Stromal cell of bone marrow (primary cell): ENCODE measurements at regions not wholly inside any gene's neighbourhood (a gene's known extent, or its start where the extent isn't known, plus 50 kb on each side); places are given as distances from the start of the nearest gene placed in this dataset.
"Not testable (repeated sequence)": the region's sequence is repeated elsewhere in the genome, so short reads cannot be mapped to it uniquely, and the experiment has no call there.

ENCODE experiments used
- DNase-seq: peaks from one replicate; pipeline ENCODE4 v3.0.0-alpha.2; 2012; ENCODE audit warnings: low read depth

DNA sequence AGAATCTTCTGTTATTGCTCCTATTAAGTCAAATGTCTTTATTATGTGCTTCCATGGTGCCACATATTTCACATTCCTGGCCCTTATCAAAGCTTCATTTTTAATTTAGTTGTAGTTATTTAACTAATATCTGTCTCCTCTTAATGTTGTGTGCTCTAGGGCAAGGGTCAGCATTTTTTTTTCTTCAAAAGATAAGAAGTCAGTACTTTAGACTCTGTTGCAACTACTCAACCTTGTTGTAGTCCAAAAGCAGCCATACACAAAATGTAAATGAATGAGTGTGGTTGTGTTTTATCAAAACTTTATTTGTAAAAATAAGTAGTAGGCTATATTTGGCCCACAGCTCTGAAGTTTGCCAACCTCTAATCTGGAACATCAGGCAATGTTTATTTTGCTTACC, 394.7 kb upstream of the CBLB start:
- DNase-seq, result no peak

GRCh38 chr3:106265704-106266103, 396.9 kb upstream of the CBLB start:
- DNase-seq, result no peak

GRCh38 chr3:106268696-106269095, 399.9 kb upstream of the CBLB start:
- no peak for DNase-seq

DNA sequence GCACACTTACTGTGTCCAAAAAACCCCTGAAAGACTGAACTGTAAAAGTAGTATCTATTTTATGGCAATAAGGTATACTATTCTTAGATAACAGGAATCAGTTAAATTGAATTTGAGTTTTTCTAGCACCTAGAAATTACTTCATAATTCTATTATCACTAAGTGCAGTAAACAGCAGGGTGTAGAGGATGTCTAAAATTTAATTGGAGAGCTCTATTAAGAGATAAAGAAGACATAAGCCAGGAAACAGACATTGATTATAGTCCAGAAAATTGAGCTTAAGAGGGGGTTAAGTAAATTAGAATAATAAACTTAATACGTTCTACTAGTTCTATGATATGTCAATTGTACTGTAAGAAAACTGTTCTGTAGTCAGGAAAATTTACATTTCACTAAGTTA, 403.5 kb upstream of the CBLB start:
- no peak for DNase-seq

GRCh38 chr3:106275592-106275991, 406.8 kb upstream of the CBLB start:
- DNase-seq, result no peak

DNA sequence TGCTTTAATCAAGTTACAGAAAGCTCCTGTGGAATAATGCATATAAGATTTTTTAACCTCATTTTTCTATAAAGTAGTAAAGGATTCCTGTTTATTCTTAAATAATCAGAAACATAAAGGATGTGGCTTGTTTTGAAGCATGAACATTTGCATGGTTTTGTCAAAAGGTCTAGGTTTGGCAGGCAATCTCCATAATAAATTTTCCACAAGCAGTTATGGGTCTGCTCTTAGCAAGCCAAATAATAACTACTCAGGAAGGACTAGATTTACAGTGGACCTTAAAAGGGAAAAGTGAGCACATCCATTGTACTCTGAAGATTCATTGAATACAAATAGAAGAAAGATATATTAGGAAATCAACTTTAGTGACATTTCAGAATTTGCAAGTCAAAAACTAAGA, 407.3 kb upstream of the CBLB start:
- DNase-seq, result no peak

DNA sequence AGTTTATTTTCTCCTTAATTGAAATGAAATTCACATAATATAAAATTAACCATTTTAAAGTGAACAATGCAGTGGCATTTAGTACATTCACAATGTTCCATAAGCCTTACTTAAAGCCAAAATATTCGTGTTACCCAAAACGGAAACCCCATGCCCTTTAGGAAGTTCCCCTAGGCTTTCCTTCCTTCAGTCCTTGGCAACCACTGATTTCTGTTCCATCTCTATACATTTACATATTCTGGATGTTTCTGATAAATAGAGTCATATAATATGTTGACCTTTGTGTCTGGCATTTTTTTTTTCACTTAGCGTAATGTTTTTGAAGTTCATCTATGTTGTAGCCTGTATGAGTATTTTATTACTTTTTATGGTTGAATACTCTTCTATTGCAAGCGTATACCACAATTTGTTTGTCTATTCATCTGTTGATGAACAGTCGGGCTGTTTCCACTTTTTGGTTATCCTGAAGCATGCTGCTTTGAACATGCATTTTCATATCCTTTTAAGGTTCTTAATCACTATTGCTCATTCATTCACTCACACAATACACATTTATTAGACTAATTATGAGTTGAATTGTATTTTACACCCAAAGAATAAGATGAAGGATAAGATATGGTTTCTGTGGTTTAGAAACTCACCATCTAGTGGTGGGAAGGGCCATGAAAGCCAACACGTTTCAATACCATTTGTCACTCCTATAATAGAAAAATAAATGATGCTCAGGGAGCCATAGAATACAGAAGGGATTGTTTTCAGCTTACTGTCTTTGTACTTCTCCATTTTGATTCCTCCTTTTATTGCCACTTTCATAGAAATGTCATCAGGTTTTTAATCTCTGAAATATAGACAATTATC, 408.2 kb upstream of the CBLB start:
- DNase-seq, result no peak

DNA sequence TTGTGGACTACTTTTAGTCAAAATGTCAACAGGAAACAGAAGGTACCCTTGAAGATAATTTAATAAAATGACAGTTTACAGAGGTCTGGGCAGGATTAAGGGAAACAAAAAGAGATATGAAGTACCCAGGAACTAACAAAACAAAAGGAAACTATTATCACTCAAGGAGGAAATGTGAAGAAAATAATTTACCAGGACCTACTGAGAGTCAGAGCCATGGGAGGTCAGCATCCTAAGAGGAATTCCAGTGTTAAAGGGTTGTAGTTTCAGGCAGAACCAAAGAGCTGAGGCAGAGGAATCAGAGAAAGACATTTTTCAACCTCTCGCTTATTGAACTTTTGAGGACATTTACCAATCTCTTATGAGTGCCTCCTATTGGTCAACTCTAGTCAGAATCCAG, 408.9 kb upstream of the CBLB start:
- DNase-seq, result no peak

- no peak for DNase-seq
Measured at GRCh38 chr3:106281221-106281620, 412.4 kb upstream of the CBLB start.

DNA sequence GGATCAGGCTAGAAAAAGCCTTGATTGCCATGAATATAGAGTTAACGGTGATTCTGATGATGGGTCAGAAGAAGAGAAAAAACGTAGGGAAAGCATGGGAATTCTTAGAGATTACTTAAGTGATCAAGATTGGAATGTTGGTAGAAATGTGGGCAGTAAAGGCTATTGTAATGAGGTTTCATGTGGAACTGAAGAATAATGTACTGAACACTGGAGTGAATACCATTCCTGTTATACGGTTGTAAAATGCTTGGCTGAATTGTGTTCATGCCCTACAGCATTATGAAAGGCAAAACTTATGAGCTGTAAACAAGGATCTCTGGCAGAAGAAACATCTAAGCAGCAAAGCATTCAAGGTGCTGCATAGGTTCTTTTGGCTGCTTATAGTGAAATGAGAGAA, 414.1 kb upstream of the CBLB start:
- no peak for DNase-seq

GRCh38 chr3:106288781-106289180, 420.0 kb upstream of the CBLB start:
- no peak for DNase-seq

GRCh38 chr3:106290304-106290997, 421.6 kb upstream of the CBLB start:
- DNase-seq, result no peak

GRCh38 chr3:106293161-106293560, 424.3 kb upstream of the CBLB start:
- DNase-seq, result no peak

DNA sequence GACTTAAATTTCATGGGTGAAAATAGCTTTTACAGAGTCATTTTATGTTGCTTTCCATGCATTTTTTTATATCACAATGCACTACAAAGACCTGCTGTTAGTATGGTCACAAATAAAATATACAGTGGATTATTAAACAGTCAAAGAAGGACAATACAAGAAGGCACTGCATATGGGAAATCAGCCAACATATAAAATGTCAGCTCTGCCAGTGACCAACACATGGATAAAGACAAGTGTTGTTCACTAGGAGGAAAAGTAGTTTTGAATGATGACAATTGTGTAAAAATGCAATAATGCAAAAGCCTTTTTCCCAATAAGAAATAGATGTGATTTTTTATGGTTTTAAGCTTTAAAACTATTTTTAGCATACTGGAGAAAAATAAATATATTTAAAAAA, 425.3 kb upstream of the CBLB start:
- no peak for DNase-seq

DNA sequence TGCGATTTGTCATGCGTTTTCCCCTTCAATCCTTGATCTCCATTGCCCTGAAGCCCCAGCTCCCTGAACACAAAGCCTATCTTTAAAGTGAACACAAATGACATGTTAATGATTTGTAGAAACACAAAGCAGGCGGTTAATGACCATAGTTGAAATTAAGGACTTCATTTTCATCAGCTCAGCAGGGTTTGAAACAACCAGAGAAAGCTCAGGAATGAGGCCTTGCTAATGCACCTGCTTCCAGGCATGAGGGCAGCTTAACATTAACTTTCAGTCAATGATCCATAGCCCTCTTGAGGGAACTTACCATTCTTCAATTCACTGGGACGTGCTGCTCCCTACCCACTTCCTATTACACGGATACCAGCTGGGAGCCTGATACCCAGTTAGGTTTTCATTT, 427.2 kb upstream of the CBLB start:
- no peak for DNase-seq

GRCh38 chr3:106299300-106300098, 430.7 kb upstream of the CBLB start:
- DNase-seq, result peak; percentile 30

DNA sequence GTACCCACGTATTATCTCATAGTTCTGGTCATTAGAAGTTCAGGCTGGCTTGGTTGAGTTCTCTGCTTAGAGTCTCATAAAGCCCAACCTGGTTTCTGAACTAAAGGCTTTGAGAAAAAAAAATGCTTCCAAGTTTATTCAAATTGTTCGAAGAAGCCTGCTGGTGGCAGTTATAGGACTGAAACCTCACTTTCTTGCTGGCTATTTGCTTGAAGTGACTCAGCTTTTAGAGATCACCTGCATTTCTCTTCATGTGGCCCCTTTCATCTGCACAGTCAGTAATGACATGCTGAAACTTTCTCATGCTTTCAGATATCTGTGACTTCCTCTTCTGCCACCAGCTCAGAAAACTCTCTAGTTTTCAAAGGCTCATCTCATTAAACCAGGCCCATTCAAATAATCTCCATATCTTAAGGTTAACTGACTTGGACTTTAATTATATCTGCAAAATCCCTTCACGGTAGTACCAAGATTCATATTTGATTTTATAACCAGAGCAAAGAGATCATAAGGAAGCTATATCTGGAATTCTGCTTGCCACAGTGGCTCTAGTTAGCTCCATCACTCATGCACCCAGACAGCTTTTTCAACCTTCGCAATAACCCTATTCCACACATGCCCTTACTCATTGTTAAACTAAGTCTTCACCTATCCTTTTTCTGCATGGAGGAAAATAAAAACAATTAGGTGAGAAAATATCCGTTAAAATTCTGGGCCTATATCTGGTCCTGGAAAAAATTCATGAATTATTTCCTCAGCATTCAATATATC, 433.8 kb upstream of the CBLB start:
- DNase-seq, result no peak

- no peak for DNase-seq
Measured at GRCh38 chr3:106303766-106304165, 435.0 kb upstream of the CBLB start.

GRCh38 chr3:106305127-106305526, 436.3 kb upstream of the CBLB start:
- DNase-seq, result no peak

DNA sequence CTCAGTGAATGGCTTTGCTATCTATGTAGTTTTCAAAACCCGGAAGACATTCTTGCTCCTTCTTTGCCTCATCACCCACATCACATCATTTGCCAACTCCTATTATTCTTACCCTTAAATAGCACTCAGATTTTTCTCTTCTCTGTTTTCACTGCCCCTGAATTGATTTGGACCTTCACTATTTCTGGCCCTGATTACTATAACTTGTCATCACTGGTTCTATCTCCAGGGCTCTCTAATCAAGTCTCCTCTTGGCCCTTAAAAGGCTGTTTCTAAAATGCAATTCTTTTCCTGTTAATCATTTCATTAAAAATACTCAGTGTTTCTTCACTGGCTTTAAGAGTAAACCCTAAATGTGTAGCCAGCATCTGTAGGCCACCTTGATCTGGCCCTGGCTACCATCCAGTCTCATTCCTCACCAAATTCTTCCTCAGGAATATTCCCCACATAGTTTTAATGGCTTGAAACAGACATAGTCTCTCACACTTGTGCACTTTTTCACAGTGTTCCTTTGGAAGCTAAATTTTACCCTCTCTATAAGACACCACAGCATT, 437.1 kb upstream of the CBLB start:
- DNase-seq, result no peak

- no peak for DNase-seq
Measured at GRCh38 chr3:106309274-106309673, 440.5 kb upstream of the CBLB start.

DNA sequence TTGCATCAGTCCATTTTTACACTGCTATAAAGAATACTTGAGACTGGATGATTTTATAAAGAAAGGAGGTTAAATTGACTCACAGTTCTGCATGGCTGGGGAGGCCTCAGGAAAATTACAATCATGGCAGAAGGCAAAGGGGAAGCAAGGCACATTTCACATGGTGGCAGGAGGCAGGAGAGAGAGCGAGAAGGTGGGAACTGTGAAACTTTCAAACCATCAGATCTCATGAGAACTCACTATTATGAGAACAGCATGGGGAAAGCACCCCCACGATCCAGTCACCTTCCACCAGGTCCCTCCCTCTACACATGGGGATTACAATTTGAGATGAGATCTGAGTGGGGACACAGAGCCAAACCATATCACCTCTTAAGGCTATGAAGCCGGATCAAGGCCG, 441.0 kb upstream of the CBLB start:
- DNase-seq, result not testable (repeated sequence)
